ENCODE measurements at regions not wholly inside any gene's neighbourhood (a gene's known extent, or its start where the extent isn't known, plus 50 kb on each side); places are given as distances from the start of the nearest gene placed in this dataset.

GRCh38 chr3:197424674-197425484, 126.5 kb upstream of the DLG1 start:
- no peak for TF ChIP-seq FOS (IDR thresholded peaks at IDR 0.05; ENCODE audit: borderline replicate concordance, insufficient read depth, low read length)
- TF ChIP-seq GATA2 (IDR thresholded peaks at IDR 0.05; ENCODE audit: insufficient read depth, insufficient read length, low read depth, low read length): no peak
- no peak for TF ChIP-seq MAX (IDR thresholded peaks at IDR 0.05; ENCODE audit: insufficient read depth, insufficient read length)
- TF ChIP-seq POLR2A (IDR thresholded peaks at IDR 0.05; ENCODE audit: low read depth, low read length): no peak
- no peak for TF ChIP-seq JUN (IDR thresholded peaks at IDR 0.05; ENCODE audit: borderline replicate concordance, insufficient read depth, insufficient read length, low read depth)
- no peak for TF ChIP-seq CTCF (IDR thresholded peaks at IDR 0.05; ENCODE audit: extremely low read depth in 1 of 2, insufficient read depth in 1 of 2, low read depth in 1 of 2, low read length in 2 of 2)
- TF ChIP-seq EZH2 (IDR thresholded peaks at IDR 0.05; ENCODE audit: borderline replicate concordance, low read depth, low read length, severe bottlenecking): no peak
- TF ChIP-seq MYC (IDR thresholded peaks at IDR 0.05; ENCODE audit: low read depth, low read length): no peak
- no peak for TF ChIP-seq POLR2AphosphoS5 (IDR thresholded peaks at IDR 0.05; ENCODE audit: insufficient read depth, low read depth, low read length)
- dilution Hi-C loops (cut with MboI; ENCODE audit: extremely low pct_ligation_motif_present, low sequenced_read_pairs) (no loop called here), intact Hi-C loops (cut with micrococcal nuclease) (no loop called here)
- H3K4me3 ChIP-seq (replicated peaks in 1 of 3; ENCODE audit: insufficient read depth in 1 of 3, low read depth in 1 of 3, low read length in 3 of 3): no peak overlapping the region
- H2AFZ ChIP-seq (ENCODE audit: low read depth, low read length): no peak overlapping the region
- no peaks in the 10 kb centered on the region for H3K9me3 ChIP-seq (replicated peaks; ENCODE audit: control insufficient read depth, insufficient read depth, low read length)
- ChIA-PET POLR2A (interaction anchor here (0.6 kb wide), 1 partner anchor 33 kb away, joined by 3 read pairs; no protein-coding TSS in a partner anchor), CTCF (interaction anchor here (0.5 to 1.7 kb wide), 8 partner anchors 24 to 169 kb away, joined by 3 to 10 read pairs (median 4); no protein-coding TSS in a partner anchor)
- H3K79me2 ChIP-seq (ENCODE audit: control insufficient read depth, insufficient read depth, low read length): no peaks in the 10 kb centered on the region
- FAIRE-seq (no peak), DNase-seq (ENCODE audit: low read depth, low spot score) (no peak)
- no TSS peak for BruUV-seq (replicated peaks)
- H3K9ac ChIP-seq (replicated peaks; ENCODE audit: extremely low read depth, insufficient read depth, low read length): no peak overlapping the region
- H3K36me3 ChIP-seq (ENCODE audit: control insufficient read depth in 2 of 2, extremely low read depth in 1 of 2, insufficient read depth in 2 of 2, low read length in 2 of 2): no peaks in the 10 kb centered on the region
- H3K9me1 ChIP-seq (replicated peaks; ENCODE audit: control insufficient read depth, extremely low read depth, insufficient read depth, low read length): no peaks in the 10 kb centered on the region
- no peak overlapping the region for H3K27ac ChIP-seq (ENCODE audit: insufficient read depth, low read depth, low read length)
- no peaks in the 10 kb centered on the region for H3K27me3 ChIP-seq (ENCODE audit: control insufficient read depth in 2 of 2, insufficient read depth in 2 of 2, low read length in 2 of 2)
- H4K20me1 ChIP-seq (replicated peaks; ENCODE audit: control insufficient read depth, extremely low read depth, insufficient read depth, low read length): no peaks in the 10 kb centered on the region
- peaks cover 11% of the 10 kb centered on the region for H3K4me1 ChIP-seq (ENCODE audit: control insufficient read depth, extremely low read depth, insufficient read depth, low read length)
- H3K4me2 ChIP-seq (ENCODE audit: insufficient read depth, low read length): no peak overlapping the region

Data from endothelial cell of umbilical vein (primary cell).